Activated naive CD8-positive, alpha-beta T cell treated with anti-CD3 and anti-CD28 coated beads for 36 hours (primary cell): ENCODE measurements at regions not wholly inside any gene's neighbourhood (a gene's known extent, or its start where the extent isn't known, plus 50 kb on each side); places are given as distances from the start of the nearest gene placed in this dataset.

Experiments
- DNase-seq: peaks from one replicate; pipeline ENCODE4 v3.0.0; 2021
- H3K27ac Mint-ChIP-seq: one replicate; pipeline ENCODE4 v1.8.0; 2022; ENCODE audit warnings: mild to moderate bottlenecking, moderate library complexity, mixed read lengths
- H3K27me3 Mint-ChIP-seq: one replicate; pipeline ENCODE4 v1.8.0; 2022; ENCODE audit warnings: mild to moderate bottlenecking, mixed read lengths
- H3K36me3 Mint-ChIP-seq: one replicate; pipeline ENCODE4 v1.8.0; 2021; ENCODE audit warnings: mild to moderate bottlenecking, mixed read lengths
- H3K4me1 Mint-ChIP-seq: one replicate; pipeline ENCODE4 v1.8.0; 2021; ENCODE audit warnings: mixed read lengths
- H3K4me3 Mint-ChIP-seq: one replicate; pipeline ENCODE4 v1.8.0; 2022; ENCODE audit warnings: mild to moderate bottlenecking, moderate library complexity, mixed read lengths
- H3K9me3 Mint-ChIP-seq: one replicate; pipeline ENCODE4 v1.8.0; 2022; ENCODE audit warnings: mixed read lengths

- no peaks in the 10 kb centered on the region for H3K36me3 Mint-ChIP-seq
- no peak for DNase-seq
- H3K9me3 Mint-ChIP-seq = peaks cover 5% of the 10 kb centered on the region
- no peaks in the 10 kb centered on the region for H3K4me1 Mint-ChIP-seq
- H3K27ac Mint-ChIP-seq = no peak overlapping the region
- H3K27me3 Mint-ChIP-seq = no peaks in the 10 kb centered on the region
- no peak overlapping the region for H3K4me3 Mint-ChIP-seq
These were observed 497.0 kb downstream of the TDRD15 start for GRCh38 chr2:21620771-21621170.

DNA sequence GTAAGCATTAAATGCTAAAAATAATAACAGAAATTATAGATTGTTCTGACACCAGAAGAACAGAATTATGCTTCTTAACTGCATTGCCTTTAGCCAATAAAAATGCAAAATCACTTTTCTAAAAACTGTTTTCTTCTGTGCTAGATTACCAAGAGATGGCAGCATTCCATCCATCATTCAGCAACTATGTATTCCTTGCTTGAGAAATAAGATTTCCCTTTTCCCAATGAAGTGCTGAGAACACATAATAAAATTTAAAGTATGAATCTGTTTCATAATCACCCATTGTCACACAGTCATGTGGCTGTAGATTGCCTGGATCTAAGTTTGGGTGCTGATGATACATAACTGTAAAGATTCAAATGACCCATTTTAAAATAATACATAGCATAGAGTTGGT is 504.2 kb downstream of the TDRD15 start:
- Mint-ChIP-seq H3K9me3 (peaks cover 5% of the 10 kb centered on the region), H3K27ac (no peak overlapping the region), H3K4me3 (no peak overlapping the region), H3K4me1 (no peaks in the 10 kb centered on the region), H3K27me3 (no peaks in the 10 kb centered on the region), H3K36me3 (no peaks in the 10 kb centered on the region)
- DNase-seq = no peak

DNA sequence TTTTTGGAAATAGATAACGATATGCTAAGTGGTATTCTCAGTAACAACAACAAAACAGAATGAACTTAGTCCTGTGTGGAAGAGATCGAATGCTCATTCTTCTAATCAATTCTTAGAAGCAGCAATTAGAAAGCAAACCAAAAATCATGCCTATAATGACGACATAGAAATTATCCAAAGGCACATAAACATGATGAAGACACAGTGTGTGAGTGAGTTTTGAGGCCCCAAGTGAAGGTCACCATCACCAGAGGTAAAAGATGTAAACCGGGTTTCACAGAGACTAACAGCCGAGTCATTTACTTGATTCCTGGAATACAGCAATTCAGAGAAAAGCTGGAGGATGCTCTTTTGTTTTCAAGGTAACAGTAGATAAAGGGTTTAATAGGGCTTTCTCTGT is 509.2 kb downstream of the TDRD15 start:
- no peaks in the 10 kb centered on the region for H3K27me3 Mint-ChIP-seq
- no peaks in the 10 kb centered on the region for H3K4me1 Mint-ChIP-seq
- no peaks in the 10 kb centered on the region for H3K9me3 Mint-ChIP-seq
- DNase-seq = no peak
- no peak overlapping the region for H3K4me3 Mint-ChIP-seq
- no peaks in the 10 kb centered on the region for H3K36me3 Mint-ChIP-seq
- no peak overlapping the region for H3K27ac Mint-ChIP-seq

DNA sequence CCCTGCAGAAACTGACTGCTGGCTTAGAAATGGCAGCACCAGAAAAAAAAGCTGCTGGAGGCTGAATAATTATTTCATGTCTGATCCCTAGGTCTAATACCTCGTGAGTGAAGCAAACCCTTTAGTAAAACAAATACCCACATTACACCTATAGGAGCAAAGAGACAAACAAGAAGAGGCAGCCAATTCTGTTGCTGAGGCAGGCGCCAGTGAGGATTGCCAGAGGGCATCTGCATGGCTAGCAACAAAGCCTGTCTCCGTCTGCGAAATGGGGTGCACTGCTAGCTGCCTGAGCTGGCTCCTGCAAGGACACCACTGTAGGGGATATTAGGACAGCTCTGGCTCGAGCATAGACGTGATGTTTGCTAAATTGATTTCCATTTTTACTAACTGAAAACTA is 509.7 kb downstream of the TDRD15 start:
- Mint-ChIP-seq H3K9me3 (no peaks in the 10 kb centered on the region), H3K4me1 (no peaks in the 10 kb centered on the region), H3K27ac (no peak overlapping the region), H3K36me3 (no peaks in the 10 kb centered on the region), H3K27me3 (no peaks in the 10 kb centered on the region), H3K4me3 (no peak overlapping the region)
- no peak for DNase-seq

DNA sequence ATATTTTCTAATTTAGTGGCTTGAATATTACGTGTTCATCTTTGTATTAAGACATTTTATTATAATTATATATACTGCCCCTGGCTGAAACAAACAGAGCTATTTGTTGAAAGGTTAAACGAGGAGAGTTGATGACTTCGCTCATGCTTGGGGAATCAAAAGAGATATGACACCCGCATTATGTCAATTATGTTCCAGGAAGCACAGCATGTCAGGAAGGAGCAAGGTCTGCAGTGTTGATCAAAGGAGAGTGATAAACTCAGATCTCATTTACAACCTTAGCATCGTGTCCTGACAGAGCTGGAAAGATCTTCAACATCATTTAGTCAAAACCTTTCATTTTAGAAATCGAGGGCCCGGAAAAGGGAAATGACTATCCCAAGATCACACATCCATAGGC is 510.1 kb downstream of the TDRD15 start:
- H3K9me3 Mint-ChIP-seq = no peaks in the 10 kb centered on the region
- no peak for DNase-seq
- no peaks in the 10 kb centered on the region for H3K27me3 Mint-ChIP-seq
- H3K27ac Mint-ChIP-seq = no peak overlapping the region
- H3K36me3 Mint-ChIP-seq = no peaks in the 10 kb centered on the region
- no peaks in the 10 kb centered on the region for H3K4me1 Mint-ChIP-seq
- H3K4me3 Mint-ChIP-seq = no peak overlapping the region

DNA sequence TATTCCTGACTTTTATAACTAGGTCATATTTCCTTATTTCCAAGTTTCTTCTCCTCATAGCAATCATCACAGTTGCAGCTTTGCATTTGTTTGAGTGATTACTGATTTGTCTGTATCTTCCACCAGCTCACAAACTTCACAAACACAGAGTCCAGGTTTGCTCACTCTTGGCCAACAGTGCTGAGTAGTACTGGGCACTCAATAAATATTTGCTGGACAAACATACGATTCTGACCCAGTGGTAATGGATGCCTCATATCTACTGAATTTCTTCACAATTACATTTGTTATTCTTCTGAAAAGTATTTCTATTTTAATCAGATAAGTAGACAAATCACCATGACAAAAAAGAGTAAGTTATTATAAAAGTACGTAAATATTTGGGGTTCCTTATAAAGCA is 516.3 kb downstream of the TDRD15 start:
- no peaks in the 10 kb centered on the region for H3K9me3 Mint-ChIP-seq
- H3K4me3 Mint-ChIP-seq = no peak overlapping the region
- H3K36me3 Mint-ChIP-seq = no peaks in the 10 kb centered on the region
- no peaks in the 10 kb centered on the region for H3K27me3 Mint-ChIP-seq
- H3K27ac Mint-ChIP-seq = no peak overlapping the region
- H3K4me1 Mint-ChIP-seq = no peaks in the 10 kb centered on the region
- no peak for DNase-seq

- Mint-ChIP-seq H3K27me3 (no peaks in the 10 kb centered on the region), H3K9me3 (peaks cover 2% of the 10 kb centered on the region), H3K4me1 (no peaks in the 10 kb centered on the region), H3K4me3 (no peak overlapping the region), H3K36me3 (no peaks in the 10 kb centered on the region), H3K27ac (no peak overlapping the region)
- DNase-seq = no peak
These were observed 518.9 kb downstream of the TDRD15 start for GRCh38 chr2:21642647-21643046.

GRCh38 chr2:21643180-21643579 is 519.4 kb downstream of the TDRD15 start:
- H3K27me3 Mint-ChIP-seq = no peaks in the 10 kb centered on the region
- no peak overlapping the region for H3K4me3 Mint-ChIP-seq
- H3K4me1 Mint-ChIP-seq = no peaks in the 10 kb centered on the region

DNA sequence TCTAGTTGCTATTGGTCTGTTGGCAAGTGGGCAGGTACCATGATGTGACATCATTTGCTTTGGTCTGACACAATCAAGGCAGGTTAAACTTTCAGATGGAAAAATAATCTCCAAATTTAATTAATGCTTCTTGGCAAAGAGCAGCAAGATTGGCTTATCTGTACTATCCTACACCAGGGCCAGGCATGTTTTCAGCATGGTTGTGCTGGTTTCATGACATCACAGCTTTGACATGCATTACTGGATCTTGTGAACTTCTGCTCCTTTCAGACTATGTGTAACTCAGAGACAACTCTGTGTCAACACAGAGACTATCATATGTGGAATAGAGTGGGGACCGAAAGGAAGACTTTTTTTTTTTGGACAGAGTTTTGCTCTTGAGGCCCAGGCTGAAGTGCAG is 520.5 kb downstream of the TDRD15 start:
- Mint-ChIP-seq H3K27me3 (no peaks in the 10 kb centered on the region), H3K9me3 (peaks cover 2% of the 10 kb centered on the region), H3K36me3 (no peaks in the 10 kb centered on the region), H3K4me3 (no peak overlapping the region), H3K4me1 (no peaks in the 10 kb centered on the region), H3K27ac (no peak overlapping the region)
- DNase-seq = no peak

More at GRCh38 chr2:21643180-21643579, 519.4 kb downstream of the TDRD15 start:
- DNase-seq = no peak
- peaks cover 2% of the 10 kb centered on the region for H3K9me3 Mint-ChIP-seq
- no peak overlapping the region for H3K27ac Mint-ChIP-seq
- no peaks in the 10 kb centered on the region for H3K36me3 Mint-ChIP-seq

GRCh38 chr2:21646345-21646744 is 522.6 kb downstream of the TDRD15 start:
- Mint-ChIP-seq H3K9me3 (peaks cover 2% of the 10 kb centered on the region), H3K4me1 (no peaks in the 10 kb centered on the region), H3K36me3 (no peaks in the 10 kb centered on the region), H3K27ac (no peak overlapping the region), H3K4me3 (no peak overlapping the region), H3K27me3 (no peaks in the 10 kb centered on the region)
- no peak for DNase-seq

GRCh38 chr2:21650569-21650968 is 526.8 kb downstream of the TDRD15 start:
- H3K4me3 Mint-ChIP-seq = no peak overlapping the region

DNA sequence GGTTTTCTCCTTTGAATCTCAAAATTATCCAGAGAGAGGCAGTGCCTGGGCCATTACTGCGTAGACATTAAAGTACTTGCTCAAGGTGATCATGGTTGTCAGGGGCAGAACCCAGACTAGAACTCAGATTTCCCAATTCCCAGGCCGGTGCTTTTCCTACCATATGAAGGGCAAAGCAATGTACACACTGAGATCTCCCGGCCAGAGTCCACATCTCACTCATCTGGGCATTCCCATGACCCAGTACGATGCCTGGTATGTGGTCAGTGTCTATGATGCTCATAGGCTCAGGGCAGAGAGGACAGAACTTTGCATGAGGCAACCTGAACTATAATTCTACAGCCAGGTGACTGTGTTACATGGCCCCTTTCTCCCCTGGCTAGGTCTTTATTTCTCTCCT is 531.4 kb downstream of the TDRD15 start:
- Mint-ChIP-seq H3K4me1 (no peaks in the 10 kb centered on the region), H3K27ac (no peak overlapping the region), H3K27me3 (no peaks in the 10 kb centered on the region), H3K36me3 (no peaks in the 10 kb centered on the region), H3K9me3 (no peaks in the 10 kb centered on the region), H3K4me3 (no peak overlapping the region)
- no peak for DNase-seq

More at GRCh38 chr2:21650569-21650968, 526.8 kb downstream of the TDRD15 start:
- Mint-ChIP-seq H3K4me1 (no peaks in the 10 kb centered on the region), H3K9me3 (peaks cover 2% of the 10 kb centered on the region), H3K27ac (no peak overlapping the region), H3K36me3 (no peaks in the 10 kb centered on the region), H3K27me3 (no peaks in the 10 kb centered on the region)
- no peak for DNase-seq

DNA sequence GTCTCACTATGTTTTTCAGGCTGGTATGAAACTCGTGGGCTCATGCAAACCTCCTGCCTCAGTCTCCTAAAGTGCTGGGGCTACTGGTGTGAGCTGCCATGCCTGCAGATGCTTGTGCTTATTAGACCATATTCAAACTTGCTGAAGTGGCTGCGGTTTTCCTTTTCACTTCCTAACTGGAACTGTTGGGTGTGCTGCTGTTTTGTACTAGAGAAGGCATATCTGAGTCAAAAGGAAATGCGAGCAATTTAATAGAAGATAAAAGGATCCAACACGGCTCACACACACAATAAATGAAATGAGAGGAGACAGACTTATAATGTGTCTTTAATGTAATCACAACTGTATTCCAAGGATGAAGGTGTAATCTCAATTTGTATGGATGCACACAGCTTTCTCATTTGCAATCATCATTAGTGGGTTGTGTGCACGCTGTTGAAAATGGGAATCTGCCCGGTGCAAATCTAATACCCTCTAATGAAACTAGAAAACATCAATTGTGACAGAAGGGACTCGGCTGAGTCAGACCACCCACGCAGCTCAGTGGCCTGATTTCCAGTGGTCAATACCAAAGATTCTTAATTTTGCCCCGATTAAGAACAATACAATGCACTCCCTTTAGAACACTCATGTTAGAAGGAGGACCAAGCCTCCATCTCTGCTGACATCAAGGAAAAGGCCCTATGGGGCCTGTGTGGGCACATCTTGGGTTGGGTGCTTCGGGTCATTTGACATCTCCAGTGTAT is 532.7 kb downstream of the TDRD15 start:
- H3K27ac Mint-ChIP-seq = no peak overlapping the region
- DNase-seq = no peak
- no peaks in the 10 kb centered on the region for H3K27me3 Mint-ChIP-seq
- H3K9me3 Mint-ChIP-seq = no peaks in the 10 kb centered on the region
- H3K4me3 Mint-ChIP-seq = no peak overlapping the region
- H3K36me3 Mint-ChIP-seq = no peaks in the 10 kb centered on the region
- no peaks in the 10 kb centered on the region for H3K4me1 Mint-ChIP-seq

GRCh38 chr2:21657445-21657844 is 533.7 kb downstream of the TDRD15 start:
- no peak overlapping the region for H3K4me3 Mint-ChIP-seq
- no peaks in the 10 kb centered on the region for H3K27me3 Mint-ChIP-seq
- no peak overlapping the region for H3K27ac Mint-ChIP-seq
- DNase-seq = no peak
- no peaks in the 10 kb centered on the region for H3K36me3 Mint-ChIP-seq
- H3K4me1 Mint-ChIP-seq = no peaks in the 10 kb centered on the region
- H3K9me3 Mint-ChIP-seq = peaks cover 2% of the 10 kb centered on the region

GRCh38 chr2:21658269-21658668 is 534.5 kb downstream of the TDRD15 start:
- H3K27me3 Mint-ChIP-seq = no peaks in the 10 kb centered on the region
- no peak overlapping the region for H3K4me3 Mint-ChIP-seq
- DNase-seq = no peak
- no peaks in the 10 kb centered on the region for H3K4me1 Mint-ChIP-seq
- no peak overlapping the region for H3K27ac Mint-ChIP-seq
- H3K36me3 Mint-ChIP-seq = no peaks in the 10 kb centered on the region
- H3K9me3 Mint-ChIP-seq = peaks cover 2% of the 10 kb centered on the region

DNA sequence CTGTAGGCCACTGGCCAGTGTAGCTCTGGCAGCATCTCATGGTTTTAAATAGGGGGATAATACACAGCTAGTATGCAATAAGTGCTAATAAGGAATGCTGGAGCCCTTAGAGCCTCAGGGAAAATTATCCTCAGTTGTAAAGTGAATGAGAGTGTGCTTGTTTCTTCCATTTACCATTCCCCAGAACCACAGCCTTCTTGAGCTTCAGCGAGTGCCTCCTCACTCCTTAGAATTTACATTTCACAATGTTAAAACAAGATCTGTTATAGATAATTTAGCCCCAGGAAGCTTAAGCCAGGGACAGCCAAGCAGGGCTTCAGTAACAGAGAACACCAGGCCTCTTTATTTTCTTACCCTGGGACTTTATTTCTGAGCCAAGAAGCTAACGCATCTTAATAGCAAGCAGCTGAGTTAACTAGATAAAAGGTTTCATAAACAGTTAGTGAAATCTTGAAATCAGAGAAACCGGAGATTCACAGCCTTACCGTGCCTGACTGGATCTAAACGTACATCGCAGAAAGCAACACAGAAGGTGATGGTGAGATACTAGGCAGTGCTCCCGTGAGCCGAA is 535.2 kb downstream of the TDRD15 start:
- Mint-ChIP-seq H3K4me3 (no peak overlapping the region), H3K36me3 (no peaks in the 10 kb centered on the region), H3K27me3 (no peaks in the 10 kb centered on the region), H3K27ac (no peak overlapping the region), H3K9me3 (peaks cover 2% of the 10 kb centered on the region), H3K4me1 (no peaks in the 10 kb centered on the region)
- DNase-seq = no peak
